Natural killer cell (primary cell): ENCODE measurements at regions not wholly inside any gene's neighbourhood (a gene's known extent, or its start where the extent isn't known, plus 50 kb on each side); places are given as distances from the start of the nearest gene placed in this dataset.

ENCODE experiments used
- ATAC-seq, 3 donors: fragments of 150-1000 bp in 2 of 3; fragments of 200-7000 bp in 1 of 3; cut with Tn5 transposase; 1 replicate in 1 of 3; 2 replicates in 2 of 3; pipeline ENCODE4 v1.10.0; 2021; ENCODE audit warnings: mild to moderate bottlenecking in 2 of 3, moderate library complexity in 2 of 3
- DNase-seq, 2 donors: peaks; one replicate each; pipeline versions ENCODE4 v3.0.0 to v3.0.0-alpha.2; 2013 to 2021; ENCODE audit warnings: mixed read lengths in 1 of 2
- H3K27ac ChIP-seq: one replicate; pipeline ENCODE4 v1.5.1; 2013; ENCODE audit warnings: mild to moderate bottlenecking, low read length
- H3K27me3 ChIP-seq: one replicate; pipeline ENCODE4 v1.6.1; 2013; ENCODE audit warnings: low read length; ENCODE audit not compliant: control insufficient read depth, insufficient read depth
- H3K36me3 ChIP-seq: one replicate; pipeline ENCODE4 v1.6.1; 2013; ENCODE audit warnings: low read length; ENCODE audit not compliant: control insufficient read depth, insufficient read depth
- H3K4me1 ChIP-seq: one replicate; pipeline ENCODE4 v1.6.1; 2013; ENCODE audit warnings: low read length; ENCODE audit not compliant: control insufficient read depth, insufficient read depth
- H3K4me3 ChIP-seq: one replicate; pipeline ENCODE4 v1.5.1; 2013; ENCODE audit warnings: low read length
- H3K9me3 ChIP-seq: one replicate; pipeline ENCODE4 v1.6.1; 2013; ENCODE audit warnings: low read length; ENCODE audit not compliant: control insufficient read depth, insufficient read depth
- H3K27ac Mint-ChIP-seq, 2 donors: one replicate each; pipeline ENCODE4 v1.8.0; 2022; ENCODE audit warnings: mild to moderate bottlenecking in 2 of 2, mixed read lengths in 2 of 2, moderate library complexity in 1 of 2
- H3K27me3 Mint-ChIP-seq, 2 donors: one replicate each; pipeline ENCODE4 v1.8.0; 2022; ENCODE audit warnings: low read depth in 2 of 2, mixed read lengths in 2 of 2
- H3K36me3 Mint-ChIP-seq: one replicate; pipeline ENCODE4 v1.8.0; 2022; ENCODE audit warnings: mixed read lengths
- H3K4me1 Mint-ChIP-seq, 2 donors: one replicate each; pipeline ENCODE4 v1.8.0; 2022; ENCODE audit warnings: mixed read lengths in 2 of 2
- H3K4me3 Mint-ChIP-seq: one replicate; pipeline ENCODE4 v1.8.0; 2022; ENCODE audit warnings: mild to moderate bottlenecking, moderate library complexity, mixed read lengths
- H3K9me3 Mint-ChIP-seq, 2 donors: one replicate each; pipeline ENCODE4 v1.8.0; 2022; ENCODE audit warnings: mixed read lengths in 2 of 2
- WGBS: methylation state at CpG from one replicate; pipeline ENCODE4 v1.1.7; 2013; ENCODE audit warnings: missing lambda C conversion rate; ENCODE audit not compliant: insufficient coverage; 5-methylcytosine and 5-hydroxymethylcytosine counted together
- intact Hi-C: fragments of 100-400 bp; cut with micrococcal nuclease; formaldehyde crosslinking; loops from one replicate; pipeline ENCODE4 v1.14.2; 2022
- TF ChIP-seq, protein P1 (sequence below): fragments of 200-600 bp; IDR thresholded peaks from one replicate; pipeline ENCODE4 v1.8.0; 2022; ENCODE audit warnings: antibody characterized with exemption

DNA sequence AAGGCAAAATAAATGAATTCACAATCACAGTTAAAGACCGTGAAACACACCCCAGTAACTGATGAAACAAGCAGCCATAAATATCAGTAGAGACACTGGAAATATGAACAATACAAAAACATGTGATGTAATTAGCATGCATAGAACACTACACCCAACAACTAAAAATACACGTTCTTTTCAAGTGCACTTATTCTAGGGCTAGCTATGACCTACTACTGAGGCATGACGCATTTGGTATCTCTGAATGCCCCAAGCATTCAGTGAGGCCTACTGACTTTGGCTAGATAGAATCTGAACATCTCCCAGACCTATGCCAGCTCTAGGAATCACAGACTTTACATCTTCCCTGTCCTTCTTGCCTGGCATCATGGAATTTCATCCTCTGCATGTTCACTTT is 450.0 kb upstream of the ID2 start:
- Mint-ChIP-seq H3K4me1 (peaks cover 45 to 62% of the 10 kb centered on the region in 2 donors), H3K36me3 (peaks cover 7% of the 10 kb centered on the region), H3K9me3 (no peaks in the 10 kb centered on the region), H3K4me3 (no peak overlapping the region), H3K27ac (no peak overlapping the region), H3K27me3 (no peaks in the 10 kb centered on the region)
- DNase-seq, result no peak
- ATAC-seq, result no peak
- H3K9me3 ChIP-seq, result no peaks in the 10 kb centered on the region
- H3K27ac ChIP-seq, result no peak overlapping the region
- H3K4me1 ChIP-seq, result peaks cover 22% of the 10 kb centered on the region
- H3K4me3 ChIP-seq, result no peak overlapping the region
- no peaks in the 10 kb centered on the region for H3K27me3 ChIP-seq
- intact Hi-C loops, result loop anchor here (5.0 kb wide), 1 partner anchor 50 kb away; no protein-coding TSS in a partner anchor
- 87% methylated on average over 2 of the region's 3 CpGs for WGBS
- TF ChIP-seq, protein P1, sequence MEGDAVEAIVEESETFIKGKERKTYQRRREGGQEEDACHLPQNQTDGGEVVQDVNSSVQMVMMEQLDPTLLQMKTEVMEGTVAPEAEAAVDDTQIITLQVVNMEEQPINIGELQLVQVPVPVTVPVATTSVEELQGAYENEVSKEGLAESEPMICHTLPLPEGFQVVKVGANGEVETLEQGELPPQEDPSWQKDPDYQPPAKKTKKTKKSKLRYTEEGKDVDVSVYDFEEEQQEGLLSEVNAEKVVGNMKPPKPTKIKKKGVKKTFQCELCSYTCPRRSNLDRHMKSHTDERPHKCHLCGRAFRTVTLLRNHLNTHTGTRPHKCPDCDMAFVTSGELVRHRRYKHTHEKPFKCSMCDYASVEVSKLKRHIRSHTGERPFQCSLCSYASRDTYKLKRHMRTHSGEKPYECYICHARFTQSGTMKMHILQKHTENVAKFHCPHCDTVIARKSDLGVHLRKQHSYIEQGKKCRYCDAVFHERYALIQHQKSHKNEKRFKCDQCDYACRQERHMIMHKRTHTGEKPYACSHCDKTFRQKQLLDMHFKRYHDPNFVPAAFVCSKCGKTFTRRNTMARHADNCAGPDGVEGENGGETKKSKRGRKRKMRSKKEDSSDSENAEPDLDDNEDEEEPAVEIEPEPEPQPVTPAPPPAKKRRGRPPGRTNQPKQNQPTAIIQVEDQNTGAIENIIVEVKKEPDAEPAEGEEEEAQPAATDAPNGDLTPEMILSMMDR, result no peak
- H3K36me3 ChIP-seq, result no peaks in the 10 kb centered on the region

DNA sequence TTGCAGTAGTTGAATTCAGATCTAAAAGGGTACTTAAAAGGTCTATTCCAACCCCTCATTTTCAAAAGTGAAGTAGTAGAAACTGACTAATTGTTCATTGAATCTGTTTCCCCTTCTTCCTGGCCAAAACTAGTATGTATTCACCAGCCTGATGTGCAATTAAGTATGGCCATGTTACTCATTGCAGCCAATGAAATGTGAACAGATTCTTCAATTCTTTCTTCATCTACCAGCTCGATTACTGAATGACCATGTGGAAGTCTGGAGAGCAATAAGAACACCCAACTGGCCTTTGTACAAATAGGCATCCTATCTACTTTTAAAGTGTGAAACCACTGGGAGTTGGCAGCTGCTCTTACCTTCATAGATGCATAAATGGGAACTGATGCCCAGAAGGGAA is 449.0 kb upstream of the ID2 start:
- intact Hi-C loops, result loop anchor here (5.0 kb wide), 1 partner anchor 49 kb away; no protein-coding TSS in a partner anchor
- Mint-ChIP-seq H3K27me3 (no peaks in the 10 kb centered on the region), H3K36me3 (no peaks in the 10 kb centered on the region), H3K4me1 (peaks cover 45 to 61% of the 10 kb centered on the region in 2 donors), H3K27ac (no peak overlapping the region), H3K4me3 (no peak overlapping the region), H3K9me3 (no peaks in the 10 kb centered on the region)
- Histone ChIP-seq H3K9me3 (no peaks in the 10 kb centered on the region), H3K4me1 (peaks cover 22% of the 10 kb centered on the region), H3K4me3 (no peak overlapping the region), H3K36me3 (no peaks in the 10 kb centered on the region), H3K27me3 (no peaks in the 10 kb centered on the region), H3K27ac (no peak overlapping the region)
- WGBS, result 75% methylated on average over 1 of the region's 1 CpG
- DNase-seq, result no peak
- no peak for ATAC-seq
- TF ChIP-seq, protein P1, result no peak

DNA sequence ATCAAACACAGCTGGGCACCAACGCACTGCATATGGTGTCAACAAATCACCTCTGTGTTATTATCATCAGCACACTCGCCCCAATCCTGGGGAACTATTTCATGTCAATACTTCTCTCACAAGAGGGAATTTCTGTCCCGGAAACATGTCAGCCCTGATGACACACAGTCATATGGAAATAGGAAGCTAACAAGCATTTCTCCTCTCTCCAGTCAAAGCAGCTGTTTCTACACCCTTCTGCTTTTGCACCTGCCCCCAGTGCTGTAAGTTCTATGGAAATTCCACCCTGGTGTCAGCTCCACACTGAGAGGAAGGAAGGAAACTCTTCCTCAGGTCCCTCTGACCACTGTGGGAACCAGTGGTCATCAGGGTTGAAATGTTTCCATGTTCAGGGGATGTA is 447.6 kb upstream of the ID2 start:
- Histone ChIP-seq H3K4me1 (peaks cover 33% of the 10 kb centered on the region), H3K27ac (no peak overlapping the region), H3K4me3 (no peak overlapping the region), H3K27me3 (no peaks in the 10 kb centered on the region), H3K36me3 (no peaks in the 10 kb centered on the region), H3K9me3 (no peaks in the 10 kb centered on the region)
- H3K27me3 Mint-ChIP-seq, result no peaks in the 10 kb centered on the region
- WGBS, result 85% methylated on average over 3 of the region's 3 CpGs
- peak overlapping the region in 1 of 2 donors; percentile 87 for H3K27ac Mint-ChIP-seq
- TF ChIP-seq, protein P1, result no peak
- ATAC-seq (peak in 1 of 3 donors; percentile 30), DNase-seq (peak in 1 of 2 donors; percentile 8)
- peaks cover 54 to 73% of the 10 kb centered on the region in 2 donors for H3K4me1 Mint-ChIP-seq
- no peaks in the 10 kb centered on the region for H3K9me3 Mint-ChIP-seq
- H3K4me3 Mint-ChIP-seq, result no peak overlapping the region
- H3K36me3 Mint-ChIP-seq, result no peaks in the 10 kb centered on the region
- intact Hi-C loops, result loop anchor here (5.0 kb wide), 1 partner anchor 48 kb away; no protein-coding TSS in a partner anchor

DNA sequence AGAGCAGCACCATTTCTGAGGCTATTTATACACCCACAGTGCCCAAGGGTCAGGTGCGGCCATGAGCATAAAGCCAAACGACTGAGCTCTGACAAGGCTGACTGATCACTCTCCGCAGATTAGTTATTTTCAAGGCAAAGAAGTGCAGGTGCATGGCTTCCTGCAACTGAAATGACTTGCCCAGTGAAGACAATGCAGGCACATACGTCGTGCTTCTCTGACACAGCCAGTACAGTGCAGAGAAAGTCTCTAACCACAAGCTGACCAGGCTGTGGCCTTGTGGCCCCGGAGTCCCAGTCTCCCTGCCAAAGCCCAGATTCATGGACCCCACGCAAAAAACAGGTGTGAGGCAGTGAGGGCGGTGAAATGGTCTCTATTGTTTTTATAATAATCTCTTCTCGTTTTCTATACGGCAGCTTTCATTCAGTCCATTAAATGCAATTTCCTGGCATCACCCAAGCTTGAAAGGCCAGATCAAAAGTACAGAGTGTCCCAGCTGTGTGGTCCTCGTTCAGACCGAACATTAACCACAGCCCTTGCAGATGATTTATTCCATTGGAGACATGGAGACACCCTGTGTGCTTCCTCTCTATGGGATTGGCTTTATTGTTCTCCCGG is 447.0 kb upstream of the ID2 start:
- peak in 1 of 3 donors; percentile 30 for ATAC-seq
- no peaks in the 10 kb centered on the region for H3K9me3 Mint-ChIP-seq
- peaks cover 54 to 73% of the 10 kb centered on the region in 2 donors for H3K4me1 Mint-ChIP-seq
- H3K4me1 ChIP-seq, result peaks cover 26% of the 10 kb centered on the region
- H3K4me3 Mint-ChIP-seq, result peak overlapping the region; percentile 32
- no peaks in the 10 kb centered on the region for H3K27me3 ChIP-seq
- no peak overlapping the region for H3K4me3 ChIP-seq
- intact Hi-C loops, result loop anchor here (5.0 kb wide), 1 partner anchor 47 kb away; no protein-coding TSS in a partner anchor
- no peak for DNase-seq
- H3K27me3 Mint-ChIP-seq, result no peaks in the 10 kb centered on the region
- H3K9me3 ChIP-seq, result no peaks in the 10 kb centered on the region
- TF ChIP-seq, protein P1, result no peak
- H3K27ac Mint-ChIP-seq, result peak overlapping the region; percentile 30 to 87
- no peaks in the 10 kb centered on the region for H3K36me3 Mint-ChIP-seq
- H3K36me3 ChIP-seq, result no peaks in the 10 kb centered on the region
- no peak overlapping the region for H3K27ac ChIP-seq
- WGBS, result 32% methylated on average over 12 of the region's 13 CpGs
